Hematopoietic multipotent progenitor cell treated with erythropoietin and hydrocortisone succinate and interleukin-3 and kit ligand, for 8 days (in vitro differentiated cells): ENCODE measurements at regions not wholly inside any gene's neighbourhood (a gene's known extent, or its start where the extent isn't known, plus 50 kb on each side); places are given as distances from the start of the nearest gene placed in this dataset.
"Not testable (repeated sequence)": the region's sequence is repeated elsewhere in the genome, so short reads cannot be mapped to it uniquely, and the experiment has no call there.

Source experiments
- DNase-seq: peaks from one replicate; pipeline ENCODE4 v3.0.0-alpha.2; 2015

GRCh38 chr12:116434155-116435011 is 124.8 kb upstream of the MAP1LC3B2 start:
- DNase-seq, result no peak

DNA sequence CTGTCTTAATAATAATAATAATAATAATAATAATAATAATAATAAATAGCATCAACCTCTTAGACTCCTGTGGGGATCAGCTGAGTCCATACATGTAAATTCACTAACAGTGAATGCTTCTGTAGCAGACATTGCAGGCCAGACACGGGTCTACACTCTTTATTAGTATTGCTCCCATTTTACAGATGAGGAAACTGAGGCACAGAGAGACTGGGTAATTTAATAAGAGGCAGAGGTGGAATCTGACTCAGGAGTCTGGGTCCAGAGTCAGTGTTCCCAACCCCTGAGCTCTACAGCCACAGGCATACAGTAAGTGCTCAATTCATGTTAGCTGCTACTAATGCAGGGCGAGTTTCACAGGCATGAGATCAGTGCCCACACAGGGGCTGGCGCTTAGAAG is 123.2 kb upstream of the MAP1LC3B2 start:
- DNase-seq, result no peak

- no peak for DNase-seq
Observed at GRCh38 chr12:116436561-116437249, 122.5 kb upstream of the MAP1LC3B2 start.

DNA sequence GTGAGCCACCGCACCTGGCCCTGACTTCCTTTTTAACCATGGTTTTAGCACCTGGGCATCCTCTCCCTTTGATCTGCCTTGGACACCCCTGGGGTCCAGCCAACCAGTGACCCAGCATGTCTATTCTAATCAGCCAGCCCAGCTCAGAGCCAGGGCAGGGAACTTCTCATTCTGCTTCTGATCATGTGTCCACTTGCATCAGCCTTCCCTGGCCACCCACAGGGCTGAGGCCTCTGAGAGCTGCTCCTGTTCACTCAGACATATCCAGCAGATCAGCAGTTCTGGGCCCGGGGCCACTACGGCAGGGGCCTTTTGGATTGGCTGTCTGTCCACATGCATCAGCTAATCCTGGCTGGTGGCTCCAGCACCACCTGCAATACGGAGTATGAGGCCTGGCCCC is 117.9 kb upstream of the MAP1LC3B2 start:
- DNase-seq, result no peak

DNA sequence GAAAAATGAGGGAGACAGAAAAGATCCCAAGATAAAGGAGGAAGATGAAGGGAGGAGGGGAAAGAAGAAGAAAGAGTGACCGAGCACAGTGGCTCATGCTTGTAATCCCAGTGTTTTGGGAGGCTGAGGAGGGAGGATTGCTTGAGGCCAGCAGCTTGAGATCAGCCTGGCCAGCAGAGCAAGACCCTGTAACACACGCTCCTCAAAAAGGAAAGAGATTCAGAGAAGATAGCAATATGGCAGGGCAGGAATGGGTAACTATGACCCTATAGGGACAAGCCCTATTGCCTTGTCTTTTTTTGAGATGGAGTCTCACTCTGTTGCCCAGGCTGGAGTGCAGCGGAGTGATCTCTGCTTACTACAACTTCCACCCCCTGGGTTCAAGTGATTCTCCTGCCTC is 116.9 kb upstream of the MAP1LC3B2 start:
- no peak for DNase-seq

DNA sequence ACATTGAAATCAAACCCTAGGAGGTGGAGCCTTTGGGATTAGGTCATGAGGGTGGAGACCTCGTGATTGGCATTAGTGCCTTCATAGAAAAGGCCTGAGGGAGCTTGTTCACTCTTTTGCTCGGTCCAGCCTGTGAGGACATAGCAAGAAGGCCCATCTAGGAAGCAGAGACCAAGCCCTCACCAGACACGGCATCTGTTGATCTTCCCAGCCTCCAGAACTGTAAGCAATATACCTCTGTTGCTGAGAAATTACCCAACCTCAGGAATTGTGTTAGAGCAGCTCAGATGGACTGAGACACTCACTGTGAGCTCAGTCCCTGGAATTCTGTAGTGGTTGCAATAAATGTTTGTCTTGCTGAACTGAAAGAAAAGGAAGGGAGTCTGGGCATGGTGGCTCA is 116.2 kb upstream of the MAP1LC3B2 start:
- DNase-seq, result no peak

DNA sequence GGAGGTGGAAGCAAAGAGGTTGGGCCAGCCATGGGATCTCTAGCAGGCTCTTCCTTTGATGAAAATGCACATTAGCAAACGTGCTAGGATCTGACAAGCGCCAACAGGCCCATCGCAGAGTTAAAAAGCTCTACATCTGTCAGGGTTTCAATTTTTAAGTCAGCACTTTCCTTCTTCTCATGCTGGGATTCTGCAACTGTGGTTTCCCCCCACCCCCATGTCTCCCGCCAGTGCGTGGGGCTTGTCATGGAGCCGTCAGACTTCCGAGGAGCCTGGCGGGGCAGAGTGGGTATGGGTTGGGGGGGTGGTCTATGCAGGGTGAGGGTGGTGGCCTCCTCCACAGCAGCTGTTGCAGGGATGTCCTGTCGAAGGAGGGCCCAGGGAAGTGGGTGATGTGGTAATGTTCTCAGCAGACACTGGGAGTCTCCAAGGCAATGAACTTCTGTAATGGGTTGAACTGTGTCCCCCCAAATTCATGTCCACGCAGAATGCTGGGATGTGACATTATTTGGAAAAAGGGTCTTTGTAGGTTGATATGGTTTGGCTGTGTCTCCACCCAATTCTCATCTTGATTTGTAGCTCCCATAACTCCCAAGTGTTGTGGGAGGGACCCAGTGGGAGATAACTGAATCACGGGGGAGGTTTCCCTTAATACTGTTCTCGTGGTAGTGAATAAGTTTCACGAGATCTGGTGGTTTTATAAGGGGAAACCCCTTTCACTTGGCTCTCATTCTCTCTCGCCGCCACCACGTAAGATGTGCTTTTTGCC is 115.2 kb upstream of the MAP1LC3B2 start:
- DNase-seq, result no peak

DNA sequence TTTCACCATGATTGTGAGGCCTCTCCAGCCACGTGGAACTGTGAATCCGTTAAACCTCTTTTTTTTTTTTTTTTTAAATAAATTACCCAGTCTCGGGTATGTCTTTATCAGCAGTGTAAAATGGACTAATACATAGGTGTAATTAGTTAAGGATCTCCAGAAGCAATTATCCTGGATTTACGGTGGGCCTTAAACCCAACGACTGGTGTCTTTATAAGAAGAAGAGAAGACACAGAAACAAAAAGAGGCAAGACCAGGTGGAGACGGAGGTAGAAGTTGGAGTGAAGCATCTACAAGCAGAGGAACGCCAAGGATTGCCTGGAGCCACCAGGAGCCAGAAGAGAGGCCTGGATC is 114.6 kb upstream of the MAP1LC3B2 start:
- no peak for DNase-seq

- DNase-seq, result no peak
Observed at GRCh38 chr12:116448165-116448739, 110.9 kb upstream of the MAP1LC3B2 start.

DNA sequence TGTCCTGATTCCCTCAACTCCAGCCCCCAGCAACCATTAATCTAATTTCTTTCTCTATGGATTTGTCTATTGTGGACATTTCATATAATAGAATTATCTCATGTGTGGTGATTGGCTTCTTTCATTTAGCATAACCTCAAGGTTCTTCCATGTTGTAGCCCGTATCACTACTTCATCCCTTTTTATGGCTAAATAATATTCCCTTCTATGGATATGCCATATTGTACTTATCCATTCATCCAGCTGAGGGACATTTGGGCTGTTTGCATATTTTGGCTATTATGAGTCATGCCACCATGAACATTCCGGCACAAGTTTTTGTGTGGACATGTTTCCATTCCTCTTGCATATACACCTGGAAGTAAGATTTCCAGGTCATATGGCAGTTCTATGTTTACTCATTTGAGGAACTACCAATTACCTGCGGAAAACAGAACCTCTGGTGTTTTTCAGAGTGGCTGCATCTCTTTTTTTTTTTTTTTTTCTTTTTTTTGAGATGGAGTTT is 108.7 kb upstream of the MAP1LC3B2 start:
- no peak for DNase-seq

DNA sequence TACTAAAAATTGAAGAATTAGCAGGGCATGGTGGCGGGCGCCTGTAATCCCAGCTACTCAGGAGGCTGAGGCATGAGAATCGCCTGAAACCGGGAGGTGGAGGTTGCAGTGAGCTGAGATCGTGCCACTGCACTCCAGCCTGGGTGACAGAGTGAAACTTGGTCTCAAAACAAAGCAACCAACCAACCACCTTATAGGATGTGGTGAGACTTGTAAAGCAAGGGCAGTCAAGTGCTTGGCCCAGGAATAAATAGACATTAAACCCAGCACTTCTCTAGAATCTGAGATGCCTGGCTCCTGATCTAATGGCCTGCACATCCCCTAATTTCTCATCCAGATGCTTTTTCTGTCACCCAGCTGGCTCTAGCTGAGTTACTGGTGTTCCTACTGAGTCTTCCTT is 106.2 kb upstream of the MAP1LC3B2 start:
- not testable (repeated sequence) for DNase-seq

DNA sequence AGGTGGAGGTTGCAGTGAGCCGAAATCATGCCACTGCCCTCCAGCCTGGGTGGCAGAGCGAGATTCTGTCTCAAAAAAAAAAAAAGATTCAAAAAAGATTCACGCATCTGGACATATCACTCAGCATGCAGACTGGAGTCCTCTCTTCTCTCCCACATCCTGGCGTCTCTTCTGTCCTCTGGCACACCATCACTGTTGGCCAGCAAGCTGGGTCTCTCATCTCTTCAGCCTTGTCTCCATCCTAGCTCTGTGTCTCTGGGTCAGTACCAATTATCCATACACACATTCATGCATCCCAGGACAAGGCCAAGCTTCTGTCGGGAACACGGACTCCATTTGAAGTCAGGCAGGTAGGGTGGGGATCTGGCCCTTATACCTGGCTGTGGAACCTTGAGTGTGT is 105.5 kb upstream of the MAP1LC3B2 start:
- DNase-seq, result no peak

DNA sequence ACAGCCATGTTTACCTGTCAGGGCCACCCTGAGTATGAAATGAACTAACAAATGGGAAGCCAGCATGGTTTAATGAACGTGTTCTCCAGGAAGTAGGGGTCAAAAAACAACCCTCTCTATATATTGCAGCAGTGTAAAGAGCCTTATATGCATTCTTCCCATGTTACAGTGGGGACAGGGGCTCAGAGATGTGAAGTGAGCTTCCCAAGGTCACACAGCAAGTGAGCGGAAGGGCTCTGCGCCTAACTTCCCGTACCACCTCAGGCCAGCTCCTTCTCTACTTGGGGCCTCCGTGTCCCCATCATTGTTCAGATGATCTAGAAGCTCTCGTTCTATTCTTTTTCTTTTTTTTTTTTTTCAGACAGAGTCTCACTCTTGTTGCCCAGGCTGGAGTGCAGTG is 105.1 kb upstream of the MAP1LC3B2 start:
- no peak for DNase-seq

- no peak for DNase-seq
Observed at GRCh38 chr12:116454950-116455447, 104.2 kb upstream of the MAP1LC3B2 start.

DNA sequence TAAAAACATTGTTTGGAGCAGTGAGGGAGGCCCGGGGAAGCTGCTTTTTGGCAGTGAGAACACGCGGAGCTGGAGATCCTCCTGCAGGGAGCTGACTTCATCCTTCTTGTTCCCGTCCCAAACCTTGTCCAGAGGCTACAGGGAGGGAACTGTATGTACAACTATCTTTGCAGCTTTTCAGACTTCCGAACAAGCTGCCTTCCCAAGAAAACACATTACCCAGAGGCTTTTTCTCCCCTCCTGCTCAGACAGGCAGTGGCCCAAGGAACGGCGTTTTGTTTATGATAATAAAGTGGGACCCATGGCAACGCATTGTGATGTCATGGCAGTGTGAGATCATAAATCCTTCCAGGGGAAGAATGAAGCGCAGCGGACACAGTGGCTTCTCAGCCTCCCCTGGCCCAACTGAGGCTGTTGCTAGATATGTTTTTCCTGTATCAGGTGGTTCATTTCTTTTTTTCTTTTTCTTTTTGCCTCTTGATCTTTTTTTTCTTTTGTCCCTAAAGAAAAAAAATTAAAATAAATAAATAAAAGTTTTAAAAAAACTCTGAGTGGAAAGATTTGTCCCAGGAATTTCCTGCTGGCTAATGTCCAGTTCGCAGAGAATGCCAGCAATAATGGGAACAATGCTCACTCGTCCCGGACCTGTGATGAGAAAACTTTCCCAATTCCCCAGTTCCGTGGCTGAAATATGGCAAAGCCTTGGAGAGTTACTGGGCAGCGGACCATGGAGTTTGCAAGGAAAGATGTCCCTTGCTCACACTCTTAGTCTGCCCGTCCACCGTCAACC is 103.4 kb upstream of the MAP1LC3B2 start:
- DNase-seq, result peak; percentile 29

GRCh38 chr12:116456330-116457082 is 102.7 kb upstream of the MAP1LC3B2 start:
- DNase-seq, result no peak

- DNase-seq, result no peak
Observed at GRCh38 chr12:116458492-116458891, 100.7 kb upstream of the MAP1LC3B2 start.

DNA sequence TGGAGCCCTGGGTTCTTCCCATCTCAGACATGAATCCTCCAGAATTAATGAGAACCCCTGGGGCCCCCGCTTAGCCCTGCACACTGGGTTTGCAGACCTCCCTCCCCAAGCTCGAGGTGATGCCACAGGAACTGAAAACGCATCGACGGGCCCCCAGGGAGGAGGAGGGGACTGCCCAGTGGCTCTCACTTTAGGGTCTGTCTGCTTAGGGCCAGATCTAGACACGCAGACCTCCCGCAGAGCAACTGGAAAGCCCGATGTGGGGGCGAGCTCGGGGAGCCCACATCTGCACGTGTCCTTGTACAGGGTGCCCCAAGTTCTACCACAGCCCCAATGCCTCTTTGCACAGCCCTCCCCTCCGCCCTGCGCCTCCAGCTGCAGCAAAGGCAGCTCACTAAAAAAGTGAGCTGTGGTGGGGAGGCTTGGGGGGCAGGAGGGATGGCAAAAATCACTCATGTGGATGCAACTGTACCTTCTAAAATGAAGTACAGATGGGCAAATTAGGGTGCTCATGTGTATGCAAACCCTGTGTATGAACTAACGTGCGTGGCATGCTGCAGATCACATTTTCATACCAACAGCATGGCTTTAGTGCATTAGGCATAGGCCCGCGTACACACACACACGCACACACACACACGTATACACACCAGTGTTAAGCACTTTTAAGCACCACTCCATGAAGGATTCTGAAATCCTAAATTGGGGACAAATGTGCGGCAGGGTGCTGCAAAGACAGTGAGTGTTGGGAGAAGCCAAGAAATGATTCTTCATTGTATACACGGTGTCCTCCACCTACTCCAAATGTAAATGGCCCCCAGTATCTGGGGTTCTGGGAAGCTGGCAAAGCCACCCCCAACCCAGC is 99.9 kb upstream of the MAP1LC3B2 start:
- DNase-seq, result no peak

- DNase-seq, result no peak
Observed at GRCh38 chr12:116459916-116460663, 99.1 kb upstream of the MAP1LC3B2 start.

GRCh38 chr12:116461060-116461459 is 98.1 kb upstream of the MAP1LC3B2 start:
- DNase-seq, result no peak
